SK-N-SH treated with all-trans-retinoic acid at 6 μM for 48 hours (cell line): ENCODE measurements at regions not wholly inside any gene's neighbourhood (a gene's known extent, or its start where the extent isn't known, plus 50 kb on each side); places are given as distances from the start of the nearest gene placed in this dataset.

Experiments
- ATAC-seq: fragments of 200-7000 bp; cut with Tn5 transposase; 3 replicates; pipeline ENCODE4 v1.9.1; 2020; ENCODE audit warnings: mild to moderate bottlenecking, moderate library complexity
- ARNTL ChIP-seq: fragments of 450-650 bp; formaldehyde crosslinking; IDR thresholded peaks from 2 replicates; pipeline ENCODE4 v1.5.0; 2020; ENCODE audit warnings: low read depth, mild to moderate bottlenecking, moderate library complexity, borderline replicate concordance
- BACH2 ChIP-seq: fragments of 250-450 bp; sonication (Bioruptor Pico); IDR thresholded peaks from 2 replicates; pipeline ENCODE4 v1.9.0; 2021; ENCODE audit warnings: mild to moderate bottlenecking, borderline replicate concordance
- CSDC2 ChIP-seq: fragments of 250-450 bp; sonication (Bioruptor Pico); IDR thresholded peaks from 2 replicates; pipeline ENCODE4 v1.5.0; 2020; ENCODE audit warnings: mild to moderate bottlenecking, moderate library complexity
- ESRRG ChIP-seq: fragments of 250-450 bp; sonication (Bioruptor Pico); IDR thresholded peaks from 2 replicates; pipeline ENCODE4 v1.6.1; 2021; ENCODE audit warnings: mild to moderate bottlenecking
- ISL1 ChIP-seq: fragments of 250-450 bp; sonication (Bioruptor Pico); IDR thresholded peaks from 2 replicates; pipeline ENCODE4 v2.1.2; 2022; ENCODE audit warnings: mild to moderate bottlenecking, moderate library complexity
- OSR1 ChIP-seq: fragments of 250-450 bp; sonication (Bioruptor Pico); IDR thresholded peaks from 2 replicates; pipeline ENCODE4 v1.8.0; 2022; ENCODE audit warnings: moderate library complexity, mild to moderate bottlenecking, inconsistent platforms
- PATZ1 ChIP-seq: fragments of 250-450 bp; sonication (Bioruptor Pico); IDR thresholded peaks from 2 replicates; pipeline ENCODE4 v1.8.0; 2020; ENCODE audit warnings: mild to moderate bottlenecking, moderate library complexity, borderline replicate concordance
- PPARA ChIP-seq: fragments of 250-450 bp; sonication (Bioruptor Pico); IDR thresholded peaks from 2 replicates; pipeline ENCODE4 v1.5.0; 2020; ENCODE audit warnings: mild to moderate bottlenecking, borderline replicate concordance
- RARB ChIP-seq: fragments of 250-450 bp; sonication (Bioruptor Pico); IDR thresholded peaks from 2 replicates; pipeline ENCODE4 v1.8.0; 2021; ENCODE audit warnings: mild to moderate bottlenecking, moderate library complexity
- TOX ChIP-seq: fragments of 250-450 bp; sonication (Bioruptor Pico); IDR thresholded peaks from 2 replicates; pipeline ENCODE4 v1.8.0; 2021; ENCODE audit warnings: mild to moderate bottlenecking, moderate library complexity, borderline replicate concordance
- ZC3H10 ChIP-seq: fragments of 250-450 bp; sonication (Bioruptor Pico); IDR thresholded peaks from 2 replicates; pipeline ENCODE4 v1.5.1; 2021; ENCODE audit warnings: mild to moderate bottlenecking, moderate library complexity
- ZFP3 ChIP-seq: fragments of 250-450 bp; sonication (Bioruptor Pico); IDR thresholded peaks from 2 replicates; pipeline ENCODE4 v1.5.0; 2020; ENCODE audit warnings: mild to moderate bottlenecking, moderate library complexity
- ZNF565 ChIP-seq: fragments of 450-650 bp; formaldehyde crosslinking; conservative IDR thresholded peaks from 2 replicates; pipeline ENCODE4 v1.5.0; 2020; ENCODE audit warnings: low read depth, mild to moderate bottlenecking, moderate library complexity
- ZNF8 ChIP-seq: fragments of 450-650 bp; formaldehyde crosslinking; IDR thresholded peaks from 2 replicates; pipeline ENCODE4 v1.5.0; 2020; ENCODE audit warnings: mild to moderate bottlenecking, moderate library complexity
- TF ChIP-seq, protein P1 (sequence below): fragments of 250-450 bp; sonication (Bioruptor Pico); IDR thresholded peaks from 2 replicates; pipeline ENCODE4 v1.5.1; 2021; ENCODE audit warnings: mild to moderate bottlenecking, moderate library complexity
- TF ChIP-seq, protein P2 (sequence below): fragments of 250-450 bp; sonication (Bioruptor Pico); IDR thresholded peaks from 2 replicates; pipeline ENCODE4 v1.5.0; 2020; ENCODE audit warnings: mild to moderate bottlenecking, moderate library complexity
- TF ChIP-seq, protein P3 (sequence below): fragments of 250-450 bp; sonication (Bioruptor Pico); IDR thresholded peaks from 2 replicates; pipeline ENCODE4 v1.5.1; 2020; ENCODE audit warnings: low read depth, mild to moderate bottlenecking, moderate library complexity

- no peak for ATAC-seq
- TF ChIP-seq BACH2 (CRISPR knock-in tag) (no peak), ZNF8 (CRISPR knock-in tag) (no peak), ESRRG (CRISPR knock-in tag) (no peak), RARB (CRISPR knock-in tag) (no peak), ZC3H10 (CRISPR knock-in tag) (no peak), PATZ1 (CRISPR knock-in tag) (no peak), ARNTL (CRISPR knock-in tag) (no peak), TOX (CRISPR knock-in tag) (no peak), ISL1 (CRISPR knock-in tag) (no peak), PPARA (CRISPR knock-in tag) (no peak), ZNF565 (CRISPR knock-in tag) (no peak)
- TF ChIP-seq, protein P1, sequence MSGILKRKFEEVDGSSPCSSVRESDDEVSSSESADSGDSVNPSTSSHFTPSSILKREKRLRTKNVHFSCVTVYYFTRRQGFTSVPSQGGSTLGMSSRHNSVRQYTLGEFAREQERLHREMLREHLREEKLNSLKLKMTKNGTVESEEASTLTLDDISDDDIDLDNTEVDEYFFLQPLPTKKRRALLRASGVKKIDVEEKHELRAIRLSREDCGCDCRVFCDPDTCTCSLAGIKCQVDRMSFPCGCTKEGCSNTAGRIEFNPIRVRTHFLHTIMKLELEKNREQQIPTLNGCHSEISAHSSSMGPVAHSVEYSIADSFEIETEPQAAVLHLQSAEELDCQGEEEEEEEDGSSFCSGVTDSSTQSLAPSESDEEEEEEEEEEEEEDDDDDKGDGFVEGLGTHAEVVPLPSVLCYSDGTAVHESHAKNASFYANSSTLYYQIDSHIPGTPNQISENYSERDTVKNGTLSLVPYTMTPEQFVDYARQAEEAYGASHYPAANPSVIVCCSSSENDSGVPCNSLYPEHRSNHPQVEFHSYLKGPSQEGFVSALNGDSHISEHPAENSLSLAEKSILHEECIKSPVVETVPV (CRISPR knock-in tag), result no peak
- TF ChIP-seq, protein P2, sequence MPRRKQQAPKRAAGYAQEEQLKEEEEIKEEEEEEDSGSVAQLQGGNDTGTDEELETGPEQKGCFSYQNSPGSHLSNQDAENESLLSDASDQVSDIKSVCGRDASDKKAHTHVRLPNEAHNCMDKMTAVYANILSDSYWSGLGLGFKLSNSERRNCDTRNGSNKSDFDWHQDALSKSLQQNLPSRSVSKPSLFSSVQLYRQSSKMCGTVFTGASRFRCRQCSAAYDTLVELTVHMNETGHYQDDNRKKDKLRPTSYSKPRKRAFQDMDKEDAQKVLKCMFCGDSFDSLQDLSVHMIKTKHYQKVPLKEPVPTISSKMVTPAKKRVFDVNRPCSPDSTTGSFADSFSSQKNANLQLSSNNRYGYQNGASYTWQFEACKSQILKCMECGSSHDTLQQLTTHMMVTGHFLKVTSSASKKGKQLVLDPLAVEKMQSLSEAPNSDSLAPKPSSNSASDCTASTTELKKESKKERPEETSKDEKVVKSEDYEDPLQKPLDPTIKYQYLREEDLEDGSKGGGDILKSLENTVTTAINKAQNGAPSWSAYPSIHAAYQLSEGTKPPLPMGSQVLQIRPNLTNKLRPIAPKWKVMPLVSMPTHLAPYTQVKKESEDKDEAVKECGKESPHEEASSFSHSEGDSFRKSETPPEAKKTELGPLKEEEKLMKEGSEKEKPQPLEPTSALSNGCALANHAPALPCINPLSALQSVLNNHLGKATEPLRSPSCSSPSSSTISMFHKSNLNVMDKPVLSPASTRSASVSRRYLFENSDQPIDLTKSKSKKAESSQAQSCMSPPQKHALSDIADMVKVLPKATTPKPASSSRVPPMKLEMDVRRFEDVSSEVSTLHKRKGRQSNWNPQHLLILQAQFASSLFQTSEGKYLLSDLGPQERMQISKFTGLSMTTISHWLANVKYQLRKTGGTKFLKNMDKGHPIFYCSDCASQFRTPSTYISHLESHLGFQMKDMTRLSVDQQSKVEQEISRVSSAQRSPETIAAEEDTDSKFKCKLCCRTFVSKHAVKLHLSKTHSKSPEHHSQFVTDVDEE (CRISPR knock-in tag), result no peak
- TF ChIP-seq, all 23 proteins: peak for 0
Observed at GRCh38 chr12:127146991-127147718, 1119.8 kb upstream of the TMEM132C start.

GRCh38 chr12:127147724-127148123 is 1119.2 kb upstream of the TMEM132C start:
- no peak for ATAC-seq
- TF ChIP-seq OSR1 (CRISPR knock-in tag) (no peak), ZNF8 (CRISPR knock-in tag) (no peak), BACH2 (CRISPR knock-in tag) (no peak), ISL1 (CRISPR knock-in tag) (no peak), ESRRG (CRISPR knock-in tag) (no peak), ZFP3 (CRISPR knock-in tag) (no peak), TOX (CRISPR knock-in tag) (no peak), PATZ1 (CRISPR knock-in tag) (no peak), CSDC2 (CRISPR knock-in tag) (no peak), RARB (CRISPR knock-in tag) (no peak)
- TF ChIP-seq, protein P2 (CRISPR knock-in tag), result no peak
- TF ChIP-seq, protein P3, sequence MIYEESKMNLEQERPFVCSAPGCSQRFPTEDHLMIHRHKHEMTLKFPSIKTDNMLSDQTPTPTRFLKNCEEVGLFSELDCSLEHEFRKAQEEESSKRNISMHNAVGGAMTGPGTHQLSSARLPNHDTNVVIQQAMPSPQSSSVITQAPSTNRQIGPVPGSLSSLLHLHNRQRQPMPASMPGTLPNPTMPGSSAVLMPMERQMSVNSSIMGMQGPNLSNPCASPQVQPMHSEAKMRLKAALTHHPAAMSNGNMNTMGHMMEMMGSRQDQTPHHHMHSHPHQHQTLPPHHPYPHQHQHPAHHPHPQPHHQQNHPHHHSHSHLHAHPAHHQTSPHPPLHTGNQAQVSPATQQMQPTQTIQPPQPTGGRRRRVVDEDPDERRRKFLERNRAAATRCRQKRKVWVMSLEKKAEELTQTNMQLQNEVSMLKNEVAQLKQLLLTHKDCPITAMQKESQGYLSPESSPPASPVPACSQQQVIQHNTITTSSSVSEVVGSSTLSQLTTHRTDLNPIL, result no peak
